IMR-90 (cell line): ENCODE measurements at regions not wholly inside any gene's neighbourhood (a gene's known extent, or its start where the extent isn't known, plus 50 kb on each side); places are given as distances from the start of the nearest gene placed in this dataset.

Experiments
- ATAC-seq: fragments of 200-7000 bp; cut with Tn5 transposase; 2 replicates; pipeline ENCODE4 v1.9.1; 2020; ENCODE audit warnings: low read depth, mild to moderate bottlenecking, moderate library complexity
- BruUV-seq: library from RNA; stranded (reverse); fragments of 400-500 nt; replicated peaks from 2 replicates; lab custom pipeline; 2021; lab: Mats Ljungman, UMichigan
- CTCF ChIA-PET: fragments of 300-600 bp; formaldehyde crosslinking; extraction: SDS; loops from one replicate; lab custom pipeline; 2021; ENCODE audit warnings: antibody characterized with exemption; lab: Yijun Ruan, JAX
- POLR2A ChIA-PET: fragments of 300-600 bp; sonication (Branson Sonifier 250); formaldehyde crosslinking; loops from one replicate; lab custom pipeline; 2022; ENCODE audit warnings: antibody characterized with exemption; ENCODE audit not compliant: unreplicated experiment; lab: Charles Lee
- DNase-seq: peaks from one replicate; pipeline ENCODE4 v3.0.0; 2013
- H2AFZ ChIP-seq: replicated peaks from 2 replicates; pipeline ENCODE3; 2013; ENCODE audit warnings: low read length, mild to moderate bottlenecking; ENCODE audit not compliant: poor library complexity
- H2AK5ac ChIP-seq: 2 replicates; pipeline ENCODE4 v1.6.1; 2013; ENCODE audit warnings: low read depth, low read length, inconsistent platforms
- H2AK9ac ChIP-seq: replicated peaks from 2 replicates; pipeline ENCODE3; 2013; ENCODE audit warnings: mild to moderate bottlenecking, low read depth, low read length, moderate library complexity; ENCODE audit not compliant: poor library complexity
- H2BK120ac ChIP-seq: 2 replicates; pipeline ENCODE4 v1.6.1; 2013; ENCODE audit warnings: low read depth, low read length, inconsistent platforms
- H2BK15ac ChIP-seq: 3 replicates; pipeline ENCODE4 v1.6.1; 2013; ENCODE audit warnings: low read depth, low read length, inconsistent platforms
- H2BK20ac ChIP-seq: 2 replicates; pipeline ENCODE4 v1.6.1; 2013; ENCODE audit warnings: low read depth, mild to moderate bottlenecking, inconsistent platforms, low read length, moderate library complexity
- H2BK5ac ChIP-seq: 2 replicates; pipeline ENCODE4 v1.6.1; 2013; ENCODE audit warnings: mild to moderate bottlenecking, low read depth, low read length, inconsistent platforms; ENCODE audit not compliant: poor library complexity, severe bottlenecking
- H3K14ac ChIP-seq: replicated peaks from 2 replicates; pipeline ENCODE4 v1.6.1; 2013; ENCODE audit warnings: low read depth, low read length, inconsistent platforms
- H3K18ac ChIP-seq: 2 replicates; pipeline ENCODE4 v1.6.1; 2013; ENCODE audit warnings: low read depth, low read length, control low read depth
- H3K23ac ChIP-seq: 2 replicates; pipeline ENCODE4 v1.6.1; 2013; ENCODE audit warnings: low read depth, low read length, inconsistent platforms
- H3K27ac ChIP-seq: 2 replicates; pipeline ENCODE4 v1.5.1; 2013; ENCODE audit warnings: mild to moderate bottlenecking, control low read depth, low read length; ENCODE audit not compliant: insufficient read depth
- H3K27me3 ChIP-seq: 2 replicates; pipeline ENCODE4 v1.6.1; 2013; ENCODE audit warnings: low read length; ENCODE audit not compliant: control insufficient read depth, insufficient read depth
- H3K36me3 ChIP-seq: 2 replicates; pipeline ENCODE4 v1.6.1; 2013; ENCODE audit warnings: low read length, mixed read lengths; ENCODE audit not compliant: control insufficient read depth, insufficient read depth
- H3K4ac ChIP-seq: 2 replicates; pipeline ENCODE4 v1.6.1; 2013; ENCODE audit warnings: low read depth, low read length, inconsistent platforms
- H3K4me1 ChIP-seq: 2 replicates; pipeline ENCODE4 v1.6.1; 2013; ENCODE audit warnings: low read length, mixed read lengths; ENCODE audit not compliant: control insufficient read depth, insufficient read depth
- H3K4me2 ChIP-seq: 2 replicates; pipeline ENCODE4 v1.6.1; 2013; ENCODE audit warnings: low read depth, mild to moderate bottlenecking, control low read depth, low read length, moderate library complexity
- H3K4me3 ChIP-seq: 2 replicates; pipeline ENCODE4 v1.5.1; 2013; ENCODE audit warnings: low read depth, mild to moderate bottlenecking, control low read depth, low read length, moderate library complexity; ENCODE audit not compliant: insufficient read depth
- H3K56ac ChIP-seq: 2 replicates; pipeline ENCODE4 v1.6.1; 2013; ENCODE audit warnings: low read length, inconsistent platforms; ENCODE audit not compliant: insufficient read depth; ENCODE audit errors: extremely low read depth
- H3K79me1 ChIP-seq, 2 experiments: 2 replicates each; pipeline ENCODE4 v1.6.1; 2013; ENCODE audit warnings: low read length in 2 of 2, inconsistent platforms in 1 of 2, low read depth in 1 of 2
- H3K9ac ChIP-seq: 2 replicates; pipeline ENCODE4 v1.6.1; 2013; ENCODE audit warnings: low read depth, low read length, control low read depth
- H3K9me1 ChIP-seq: 2 replicates; pipeline ENCODE4 v1.6.1; 2013; ENCODE audit warnings: low read length, inconsistent platforms; ENCODE audit not compliant: insufficient read depth
- H3K9me3 ChIP-seq: 2 replicates; pipeline ENCODE4 v1.6.1; 2013; ENCODE audit warnings: low read length; ENCODE audit not compliant: control insufficient read depth, insufficient read depth
- H4K20me1 ChIP-seq: 2 replicates; pipeline ENCODE4 v1.6.1; 2013; ENCODE audit warnings: low read length, inconsistent platforms; ENCODE audit not compliant: insufficient read depth
- H4K5ac ChIP-seq: 2 replicates; pipeline ENCODE4 v1.6.1; 2013; ENCODE audit warnings: mild to moderate bottlenecking, low read depth, low read length, control low read depth
- H4K8ac ChIP-seq, 2 experiments: 2 replicates each; pipeline ENCODE4 v1.6.1; 2013; ENCODE audit warnings: low read depth in 2 of 2, low read length in 2 of 2, control low read depth in 1 of 2, inconsistent platforms in 1 of 2
- H4K91ac ChIP-seq: 2 replicates; pipeline ENCODE4 v1.6.1; 2013; ENCODE audit warnings: low read depth, low read length, inconsistent platforms; ENCODE audit not compliant: insufficient read depth
- BHLHE40 ChIP-seq: fragments of 150-350 bp; IDR thresholded peaks from 2 replicates; pipeline ENCODE4 v1.6.1; 2016; ENCODE audit warnings: mild to moderate bottlenecking, low read depth, low read length
- CEBPB ChIP-seq: IDR thresholded peaks from 2 replicates; pipeline ENCODE4 v1.6.1; 2012; ENCODE audit warnings: low read depth, low read length, improper control_type of control experiment
- CHD1 ChIP-seq: IDR thresholded peaks from 2 replicates; pipeline ENCODE4 v1.6.1; 2012; ENCODE audit warnings: low read depth, low read length, improper control_type of control experiment
- FOS ChIP-seq: fragments of 150-350 bp; IDR thresholded peaks from 2 replicates; pipeline ENCODE4 v1.6.1; 2016; ENCODE audit warnings: low read depth, low read length
- MXI1 ChIP-seq: IDR thresholded peaks from 2 replicates; pipeline ENCODE4 v1.6.1; 2012; ENCODE audit warnings: low read depth, mild to moderate bottlenecking, low read length, moderate library complexity, borderline replicate concordance
- NFE2L2 ChIP-seq: fragments of 150-350 bp; IDR thresholded peaks from 2 replicates; pipeline ENCODE4 v1.6.1; 2016; ENCODE audit warnings: low read depth, mild to moderate bottlenecking, low read length
- RCOR1 ChIP-seq: IDR thresholded peaks from 2 replicates; pipeline ENCODE4 v1.6.1; 2012; ENCODE audit warnings: mild to moderate bottlenecking, low read length, improper control_type of control experiment; ENCODE audit not compliant: insufficient replicate concordance
- RFX5 ChIP-seq: IDR thresholded peaks from 2 replicates; pipeline ENCODE4 v1.8.0; 2012; ENCODE audit warnings: low read depth, mild to moderate bottlenecking, low read length, moderate library complexity
- SMC3 ChIP-seq: fragments of 150-350 bp; IDR thresholded peaks from 2 replicates; pipeline ENCODE4 v1.6.1; 2016; ENCODE audit warnings: low read depth, mild to moderate bottlenecking, antibody characterized with exemption, low read length, moderate library complexity
- USF2 ChIP-seq: fragments of 150-350 bp; IDR thresholded peaks from 2 replicates; pipeline ENCODE4 v1.6.1; 2017; ENCODE audit warnings: mild to moderate bottlenecking, antibody characterized with exemption, low read length, low read depth
- dilution Hi-C: fragments of 300-500 bp; cut with HindIII; formaldehyde crosslinking; loops from one replicate; pipeline ENCODE4 v1.14.3; 2018; ENCODE audit warnings: low sequenced_read_pairs; ENCODE audit not compliant: unreplicated experiment
- in situ Hi-C: fragments of 300-500 bp; cut with MboI; formaldehyde crosslinking; loops from 3 replicates; pipeline ENCODE4 v1.14.3; 2019; ENCODE audit warnings: low sequenced_read_pairs, inconsistent platforms, mixed read lengths
- intact Hi-C: fragments of 100-400 bp; cut with micrococcal nuclease; formaldehyde crosslinking; loops from 2 replicates; pipeline ENCODE4 v1.10.0; 2022

GRCh38 chr1:194537521-194537920 lies 1351.1 kb upstream of the B3GALT2 start:
- Histone ChIP-seq H3K9ac (no peak overlapping the region), H2BK15ac (no peak overlapping the region), H2AFZ (no peak overlapping the region), H2BK120ac (no peak overlapping the region), H4K8ac (no peak overlapping the region), H4K20me1 (no peaks in the 10 kb centered on the region), H3K4me1 (no peaks in the 10 kb centered on the region), H3K56ac (no peak overlapping the region), H3K9me1 (no peaks in the 10 kb centered on the region), H3K4ac (no peak overlapping the region), H3K23ac (no peak overlapping the region), H3K18ac (no peak overlapping the region), H3K14ac (no peak overlapping the region), H2AK9ac (no peak overlapping the region), H3K9me3 (no peaks in the 10 kb centered on the region), H3K79me1 (no peaks in the 10 kb centered on the region), H3K27ac (no peak overlapping the region), H4K91ac (no peak overlapping the region), H2BK5ac (no peak overlapping the region), H3K4me3 (no peak overlapping the region), H2AK5ac (no peak overlapping the region), H3K4me2 (no peak overlapping the region), H3K27me3 (no peaks in the 10 kb centered on the region), H4K5ac (no peak overlapping the region), H3K36me3 (no peaks in the 10 kb centered on the region), H2BK20ac (no peak overlapping the region)
- POLR2A ChIA-PET: no interaction called here
- no TSS peak for BruUV-seq
- CTCF ChIA-PET: no interaction called here
- TF ChIP-seq RFX5 (no peak), SMC3 (no peak), BHLHE40 (no peak), RCOR1 (no peak), MXI1 (no peak), CHD1 (no peak), NFE2L2 (no peak), FOS (no peak), USF2 (no peak), CEBPB (no peak)
- in situ Hi-C loops (no loop called here), dilution Hi-C loops (no loop called here), intact Hi-C loops (no loop called here)
- no peak for DNase-seq
- no peak for ATAC-seq
